ENCODE measurements at regions not wholly inside any gene's neighbourhood (a gene's known extent, or its start where the extent isn't known, plus 50 kb on each side); places are given as distances from the start of the nearest gene placed in this dataset.

DNA sequence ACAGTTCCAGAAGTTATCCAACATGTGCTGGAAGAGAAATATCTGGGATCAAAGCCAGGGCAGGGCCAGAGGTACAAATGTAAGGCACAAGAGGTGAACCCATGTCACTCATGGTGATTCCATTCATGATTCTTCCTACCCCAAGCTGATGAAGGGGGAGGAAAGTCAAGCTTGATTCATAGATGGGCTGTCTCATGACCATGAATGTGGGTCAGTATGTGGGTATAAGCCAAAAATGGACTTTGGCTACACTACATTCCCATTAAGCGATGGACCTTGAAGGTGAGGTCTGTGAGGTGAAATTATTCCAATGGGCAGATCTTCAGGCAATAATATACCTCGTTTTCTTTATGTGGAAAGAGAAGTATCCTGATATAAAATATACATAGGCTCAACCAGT, 217.1 kb downstream of the BTG1 start:
- TF ChIP-seq POLR2A (IDR thresholded peaks at IDR 0.05): no peak
- TF ChIP-seq CTCF (IDR thresholded peaks at IDR 0.05): no peak
- H3K27ac ChIP-seq: no peak overlapping the region
- no peaks in the 10 kb centered on the region for H3K27me3 ChIP-seq
- H3K4me3 ChIP-seq: no peak overlapping the region
- H3K9me3 ChIP-seq: no peaks in the 10 kb centered on the region
- ATAC-seq (no peak), DNase-seq (no peak)
- WGBS (ENCODE audit: insufficient coverage, low coverage, low lambda C conversion rate, missing lambda C conversion rate): 83% methylated on average over 2 of the region's 2 CpGs
- H3K4me1 ChIP-seq: no peaks in the 10 kb centered on the region
- no peaks in the 10 kb centered on the region for H3K36me3 ChIP-seq
- intact Hi-C loops (cut with DNase I): no loop called here

DNA sequence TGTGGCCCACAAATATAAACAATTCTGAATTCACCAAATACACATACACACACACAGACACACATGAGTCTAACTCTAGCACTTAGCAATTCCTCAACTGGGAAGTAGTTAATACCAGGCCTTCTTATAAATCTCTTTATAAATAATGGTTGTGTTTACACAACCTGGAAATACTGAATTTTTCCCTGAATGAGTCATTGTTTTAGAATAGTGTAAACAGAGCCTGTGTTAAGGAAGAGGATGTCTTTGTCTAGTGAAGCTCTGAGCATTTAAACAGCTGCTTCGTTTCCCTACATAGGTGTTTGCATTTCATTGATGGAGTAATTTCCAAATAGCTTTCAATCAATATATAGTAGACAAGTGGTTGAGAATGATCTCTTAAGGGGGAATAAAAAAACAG, 218.8 kb downstream of the BTG1 start:
- H3K4me1 ChIP-seq: no peaks in the 10 kb centered on the region
- DNase-seq (no peak), ATAC-seq (peak in 1 of 4 donors; percentile 75)
- H3K9me3 ChIP-seq: no peaks in the 10 kb centered on the region
- 28% methylated on average over 1 of the region's 1 CpG for WGBS (ENCODE audit: insufficient coverage, low coverage, low lambda C conversion rate, missing lambda C conversion rate)
- H3K36me3 ChIP-seq: no peaks in the 10 kb centered on the region
- no peak for TF ChIP-seq POLR2A (IDR thresholded peaks at IDR 0.05)
- no peak for TF ChIP-seq CTCF (IDR thresholded peaks at IDR 0.05)
- intact Hi-C loops (cut with DNase I): no loop called here
- H3K27me3 ChIP-seq: no peaks in the 10 kb centered on the region
- no peak overlapping the region for H3K27ac ChIP-seq
- no peak overlapping the region for H3K4me3 ChIP-seq

DNA sequence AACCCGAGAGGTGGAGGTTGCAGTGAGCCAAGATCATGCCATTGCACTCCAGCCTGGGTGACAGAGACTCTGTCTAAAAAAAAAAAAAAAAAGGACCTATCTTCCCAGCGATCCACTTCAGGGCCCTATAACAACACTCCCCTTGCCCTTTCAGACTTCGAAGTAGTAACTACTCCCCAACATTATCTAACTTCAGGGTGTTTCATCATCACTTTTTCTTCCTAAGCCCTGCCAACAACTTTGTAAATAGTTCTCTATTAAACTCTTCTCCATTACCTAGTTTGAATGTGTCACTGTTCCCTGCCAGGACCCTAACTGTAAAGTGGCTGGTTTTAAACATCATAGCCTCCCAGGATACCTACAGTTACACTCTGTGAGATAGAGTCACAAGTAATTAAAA, 220.8 kb downstream of the BTG1 start:
- H3K27me3 ChIP-seq: no peaks in the 10 kb centered on the region
- 70% methylated on average over 3 of the region's 3 CpGs for WGBS (ENCODE audit: insufficient coverage, low coverage, low lambda C conversion rate, missing lambda C conversion rate)
- no peak overlapping the region for H3K4me3 ChIP-seq
- H3K27ac ChIP-seq: no peak overlapping the region
- intact Hi-C loops (cut with DNase I): no loop called here
- DNase-seq (no peak), ATAC-seq (peak in 3 of 4 donors; percentile 36 to 56 (median 38))
- TF ChIP-seq CTCF (IDR thresholded peaks at IDR 0.05): no peak
- no peak for TF ChIP-seq POLR2A (IDR thresholded peaks at IDR 0.05)
- H3K36me3 ChIP-seq: no peaks in the 10 kb centered on the region
- H3K4me1 ChIP-seq: no peaks in the 10 kb centered on the region
- no peaks in the 10 kb centered on the region for H3K9me3 ChIP-seq

GRCh38 chr12:91923864-91924263, 221.8 kb downstream of the BTG1 start:
- TF ChIP-seq CTCF (IDR thresholded peaks at IDR 0.05): no peak
- no peak for TF ChIP-seq POLR2A (IDR thresholded peaks at IDR 0.05)
- Histone ChIP-seq H3K36me3 (no peaks in the 10 kb centered on the region), H3K27ac (no peak overlapping the region), H3K4me1 (no peaks in the 10 kb centered on the region), H3K4me3 (no peak overlapping the region), H3K9me3 (no peaks in the 10 kb centered on the region), H3K27me3 (no peaks in the 10 kb centered on the region)
- peak in 2 of 3 donors; percentile 15 to 44 for DNase-seq
- ATAC-seq: no peak
- intact Hi-C loops (cut with DNase I): no loop called here
- WGBS (ENCODE audit: insufficient coverage, low coverage, low lambda C conversion rate, missing lambda C conversion rate): 100% methylated on average over 6 of the region's 31 CpGs

DNA sequence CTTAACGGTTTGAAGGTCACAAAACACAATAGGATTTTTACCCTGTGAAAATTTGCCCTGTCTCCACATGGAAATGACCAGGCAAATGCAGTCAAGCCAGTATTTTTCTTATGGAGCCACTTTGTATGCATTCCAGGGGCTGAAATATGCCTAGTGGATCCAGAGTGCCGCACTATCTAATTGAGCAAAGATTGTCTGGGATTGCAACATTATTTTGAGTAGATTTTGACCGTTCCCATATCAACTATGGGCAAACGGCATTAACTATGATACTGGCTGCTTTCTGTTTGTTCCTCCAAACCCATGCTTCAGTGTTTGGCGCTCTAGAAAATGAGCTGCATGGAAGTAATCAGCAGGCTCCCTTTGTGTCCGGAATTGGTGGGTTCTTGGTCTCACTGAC, 223.0 kb downstream of the BTG1 start:
- H3K4me1 ChIP-seq: no peaks in the 10 kb centered on the region
- H3K27ac ChIP-seq: no peak overlapping the region
- H3K4me3 ChIP-seq: no peak overlapping the region
- TF ChIP-seq CTCF (IDR thresholded peaks at IDR 0.05) (no peak), POLR2A (IDR thresholded peaks at IDR 0.05) (no peak)
- intact Hi-C loops (cut with DNase I): no loop called here
- no peaks in the 10 kb centered on the region for H3K9me3 ChIP-seq
- 43% methylated on average over 1 of the region's 6 CpGs for WGBS (ENCODE audit: insufficient coverage, low coverage, low lambda C conversion rate, missing lambda C conversion rate)
- peak; percentile 75 to 86 (median 80) for ATAC-seq
- DNase-seq: no peak
- no peaks in the 10 kb centered on the region for H3K36me3 ChIP-seq
- H3K27me3 ChIP-seq: no peaks in the 10 kb centered on the region

Data from right lobe of liver (tissue), 6 donors.